Thyroid gland (tissue), 4 donors: ENCODE measurements at regions not wholly inside any gene's neighbourhood (a gene's known extent, or its start where the extent isn't known, plus 50 kb on each side); places are given as distances from the start of the nearest gene placed in this dataset.

Experiments used
- CTCF ChIP-seq, 6 experiments: fragments of 200-600 bp in 3 of 6; fragments of 450-650 bp in 3 of 6; sonication (generic) in 3 of 6; IDR thresholded peaks; one replicate each; pipeline ENCODE4 v1.5.1; 2016 to 2019; ENCODE audit warnings: antibody characterized with exemption in 6 of 6, mild to moderate bottlenecking in 2 of 6, inconsistent platforms in 1 of 6, moderate library complexity in 1 of 6
- POLR2A ChIP-seq, 2 donors: fragments of 450-650 bp; IDR thresholded peaks; one replicate each; pipeline ENCODE4 v1.6.1; 2017; ENCODE audit warnings: antibody characterized with exemption in 2 of 2, mild to moderate bottlenecking in 2 of 2, moderate library complexity in 1 of 2

GRCh38 chr5:18534119-18534518, 899.9 kb downstream of the TAF11L14 start:
- TF ChIP-seq CTCF (IDR thresholded peaks at IDR 0.05) = no peak
- TF ChIP-seq POLR2A (IDR thresholded peaks at IDR 0.05) = no peak
